LNCAP (cell line): ENCODE measurements at regions not wholly inside any gene's neighbourhood (a gene's known extent, or its start where the extent isn't known, plus 50 kb on each side); places are given as distances from the start of the nearest gene placed in this dataset.

Experiments
- CTCF ChIP-seq: fragments of 450-650 bp; IDR thresholded peaks from 2 replicates; pipeline ENCODE4 v1.5.1; 2017; ENCODE audit warnings: mild to moderate bottlenecking

GRCh38 chr12:115335048-115335447, 651.1 kb upstream of the TBX3 start:
- no peak for TF ChIP-seq CTCF

- TF ChIP-seq CTCF: no peak
Measured at GRCh38 chr12:115332945-115333344, 649.0 kb upstream of the TBX3 start.

- no peak for TF ChIP-seq CTCF
Measured at GRCh38 chr12:115325858-115326257, 641.9 kb upstream of the TBX3 start.

- no peak for TF ChIP-seq CTCF
Measured at GRCh38 chr12:115324949-115325593, 641.1 kb upstream of the TBX3 start.

GRCh38 chr12:115323223-115323905, 639.4 kb upstream of the TBX3 start:
- TF ChIP-seq CTCF: no peak

- no peak for TF ChIP-seq CTCF
Measured at GRCh38 chr12:115322275-115322674, 638.3 kb upstream of the TBX3 start.

- TF ChIP-seq CTCF: no peak
Measured at GRCh38 chr12:115320967-115321366, 637.0 kb upstream of the TBX3 start.

- TF ChIP-seq CTCF: no peak
Measured at GRCh38 chr12:115320451-115320850, 636.5 kb upstream of the TBX3 start.
